ENCODE measurements at regions not wholly inside any gene's neighbourhood (a gene's known extent, or its start where the extent isn't known, plus 50 kb on each side); places are given as distances from the start of the nearest gene placed in this dataset.
"Not testable (repeated sequence)": the region's sequence is repeated elsewhere in the genome, so short reads cannot be mapped to it uniquely, and the experiment has no call there.

- DNase-seq: no peak
Observed at GRCh38 chr2:88927128-88927527, 235.7 kb downstream of the RPIA start.

- DNase-seq: no peak
Observed at GRCh38 chr2:88930659-88931058, 239.2 kb downstream of the RPIA start.

- DNase-seq: no peak
Observed at GRCh38 chr2:88932686-88933085, 241.2 kb downstream of the RPIA start.

GRCh38 chr2:88933091-88933490 is 241.6 kb downstream of the RPIA start:
- no peak for DNase-seq

- peak; percentile 23 for DNase-seq
Observed at GRCh38 chr2:88933980-88934379, 242.5 kb downstream of the RPIA start.

GRCh38 chr2:88941178-88941577 is 249.7 kb downstream of the RPIA start:
- DNase-seq: not testable (repeated sequence)

GRCh38 chr2:88942798-88943197 is 251.3 kb downstream of the RPIA start:
- DNase-seq: no peak

- DNase-seq: no peak
Observed at GRCh38 chr2:88949336-88949735, 257.9 kb downstream of the RPIA start.

GRCh38 chr2:88950010-88950409 is 258.5 kb downstream of the RPIA start:
- DNase-seq: no peak

- no peak for DNase-seq
Observed at GRCh38 chr2:88955607-88956006, 264.1 kb downstream of the RPIA start.

- DNase-seq: no peak
Observed at GRCh38 chr2:88959480-88960204, 268.2 kb downstream of the RPIA start.

GRCh38 chr2:88961323-88961722 is 269.9 kb downstream of the RPIA start:
- not testable (repeated sequence) for DNase-seq

GRCh38 chr2:88967844-88968243 is 276.4 kb downstream of the RPIA start:
- DNase-seq: no peak

- DNase-seq: not testable (repeated sequence)
Observed at GRCh38 chr2:88978011-88978410, 286.5 kb downstream of the RPIA start.

- DNase-seq: not testable (repeated sequence)
Observed at GRCh38 chr2:88978446-88978845, 287.0 kb downstream of the RPIA start.

- DNase-seq: not testable (repeated sequence)
Observed at GRCh38 chr2:88984079-88984478, 292.6 kb downstream of the RPIA start.

- DNase-seq: not testable (repeated sequence)
Observed at GRCh38 chr2:88986721-88987330, 295.4 kb downstream of the RPIA start.

- DNase-seq: not testable (repeated sequence)
Observed at GRCh38 chr2:88988617-88989016, 297.1 kb downstream of the RPIA start.

GRCh38 chr2:88992819-88993218 is 301.3 kb downstream of the RPIA start:
- DNase-seq: not testable (repeated sequence)

- not testable (repeated sequence) for DNase-seq
Observed at GRCh38 chr2:88994856-88995255, 303.4 kb downstream of the RPIA start.

- not testable (repeated sequence) for DNase-seq
Observed at GRCh38 chr2:88996588-88996987, 305.1 kb downstream of the RPIA start.

GRCh38 chr2:88999365-88999764 is 307.9 kb downstream of the RPIA start:
- DNase-seq: no peak

- DNase-seq: no peak
Observed at GRCh38 chr2:89000235-89000634, 308.8 kb downstream of the RPIA start.

GRCh38 chr2:89004238-89004637 is 312.8 kb downstream of the RPIA start:
- DNase-seq: not testable (repeated sequence)

- DNase-seq: not testable (repeated sequence)
Observed at GRCh38 chr2:89020566-89020965, 329.1 kb downstream of the RPIA start.

Measured in SIG-M5 (cell line).